Activated CD8-positive, alpha-beta memory T cell treated with anti-CD3 and anti-CD28 coated beads for 36 hours (primary cell): ENCODE measurements at regions not wholly inside any gene's neighbourhood (a gene's known extent, or its start where the extent isn't known, plus 50 kb on each side); places are given as distances from the start of the nearest gene placed in this dataset.
"Not testable (repeated sequence)": the region's sequence is repeated elsewhere in the genome, so short reads cannot be mapped to it uniquely, and the experiment has no call there.

Experiments used
- CTCF ChIA-PET: fragments of 350-600 bp; sonication (Branson Sonifier 250); formaldehyde crosslinking; loops from one replicate; lab custom pipeline; 2021; ENCODE audit warnings: antibody characterized with exemption; lab: Charles Lee
- POLR2A ChIA-PET: fragments of 350-600 bp; sonication (Branson Sonifier 250); formaldehyde crosslinking; loops from one replicate; lab custom pipeline; 2021; ENCODE audit warnings: antibody characterized with exemption; lab: Charles Lee

- CTCF ChIA-PET, POLR2A ChIA-PET: not testable (repeated sequence)
Observed at GRCh38 chr1:143905214-143906179, 66.3 kb downstream of the FAM72C start.

GRCh38 chr1:143904622-143904979 is 67.2 kb downstream of the FAM72C start:
- CTCF ChIA-PET, POLR2A ChIA-PET: not testable (repeated sequence)

GRCh38 chr1:143903899-143904621 is 67.7 kb downstream of the FAM72C start:
- POLR2A ChIA-PET, CTCF ChIA-PET: not testable (repeated sequence)

- POLR2A ChIA-PET, CTCF ChIA-PET: not testable (repeated sequence)
Observed at GRCh38 chr1:143896377-143896776, 75.4 kb downstream of the FAM72C start.

- POLR2A ChIA-PET: not testable (repeated sequence)
Observed at GRCh38 chr1:143884932-143885574, 86.7 kb downstream of the FAM72C start.

GRCh38 chr1:143884532-143884931 is 87.3 kb downstream of the FAM72C start:
- CTCF ChIA-PET, POLR2A ChIA-PET: not testable (repeated sequence)

More at GRCh38 chr1:143884932-143885574, 86.7 kb downstream of the FAM72C start:
- CTCF ChIA-PET: not testable (repeated sequence)

GRCh38 chr1:143879757-143880536 is 91.8 kb downstream of the FAM72C start:
- CTCF ChIA-PET, POLR2A ChIA-PET: not testable (repeated sequence)

- CTCF ChIA-PET, POLR2A ChIA-PET: not testable (repeated sequence)
Observed at GRCh38 chr1:143875947-143876346, 95.8 kb downstream of the FAM72C start.

GRCh38 chr1:143874625-143875024 is 97.2 kb downstream of the FAM72C start:
- CTCF ChIA-PET, POLR2A ChIA-PET: not testable (repeated sequence)

GRCh38 chr1:143873650-143874049 is 98.1 kb downstream of the FAM72C start:
- CTCF ChIA-PET, POLR2A ChIA-PET: not testable (repeated sequence)

- POLR2A ChIA-PET, CTCF ChIA-PET: not testable (repeated sequence)
Observed at GRCh38 chr1:143870388-143870787, 101.4 kb downstream of the FAM72C start.

- CTCF ChIA-PET, POLR2A ChIA-PET: not testable (repeated sequence)
Observed at GRCh38 chr1:143867590-143868220, 104.1 kb downstream of the FAM72C start.

- CTCF ChIA-PET, POLR2A ChIA-PET: not testable (repeated sequence)
Observed at GRCh38 chr1:143863901-143864520, 107.8 kb downstream of the FAM72C start.

GRCh38 chr1:143862722-143863121 is 109.1 kb downstream of the FAM72C start:
- POLR2A ChIA-PET, CTCF ChIA-PET: not testable (repeated sequence)

- CTCF ChIA-PET, POLR2A ChIA-PET: not testable (repeated sequence)
Observed at GRCh38 chr1:143861306-143861705, 110.5 kb downstream of the FAM72C start.

GRCh38 chr1:143855867-143856266 is 115.9 kb downstream of the FAM72C start:
- CTCF ChIA-PET, POLR2A ChIA-PET: not testable (repeated sequence)

- CTCF ChIA-PET, POLR2A ChIA-PET: not testable (repeated sequence)
Observed at GRCh38 chr1:143854069-143854468, 117.7 kb downstream of the FAM72C start.

GRCh38 chr1:143850637-143851036 is 121.1 kb downstream of the FAM72C start:
- CTCF ChIA-PET, POLR2A ChIA-PET: not testable (repeated sequence)
